ENCODE measurements at regions not wholly inside any gene's neighbourhood (a gene's known extent, or its start where the extent isn't known, plus 50 kb on each side); places are given as distances from the start of the nearest gene placed in this dataset.

- no peaks in the 10 kb centered on the region for H3K9me3 ChIP-seq (replicated peaks; ENCODE audit: control insufficient read depth, insufficient read depth, low read length)
- H3K4me2 ChIP-seq (ENCODE audit: insufficient read depth, low read length), result no peak overlapping the region
- no peak overlapping the region for H3K9ac ChIP-seq (replicated peaks; ENCODE audit: extremely low read depth, insufficient read depth, low read length)
- no peaks in the 10 kb centered on the region for H3K79me2 ChIP-seq (ENCODE audit: control insufficient read depth, insufficient read depth, low read length)
- H4K20me1 ChIP-seq (replicated peaks; ENCODE audit: control insufficient read depth, extremely low read depth, insufficient read depth, low read length), result no peaks in the 10 kb centered on the region
- intact Hi-C loops (cut with micrococcal nuclease), result no loop called here
- TF ChIP-seq POLR2AphosphoS5 (IDR thresholded peaks at IDR 0.05; ENCODE audit: insufficient read depth, low read depth, low read length), result no peak
- TF ChIP-seq JUN (IDR thresholded peaks at IDR 0.05; ENCODE audit: borderline replicate concordance, insufficient read depth, insufficient read length, low read depth), result no peak
- TF ChIP-seq POLR2A (IDR thresholded peaks at IDR 0.05; ENCODE audit: low read depth, low read length), result no peak
- TF ChIP-seq GATA2 (IDR thresholded peaks at IDR 0.05; ENCODE audit: insufficient read depth, insufficient read length, low read depth, low read length), result no peak
- TF ChIP-seq FOS (IDR thresholded peaks at IDR 0.05; ENCODE audit: borderline replicate concordance, insufficient read depth, low read length), result no peak
- no peak for TF ChIP-seq MYC (IDR thresholded peaks at IDR 0.05; ENCODE audit: low read depth, low read length)
- no peak for TF ChIP-seq EZH2 (IDR thresholded peaks at IDR 0.05; ENCODE audit: borderline replicate concordance, low read depth, low read length, severe bottlenecking)
- TF ChIP-seq MAX (IDR thresholded peaks at IDR 0.05; ENCODE audit: insufficient read depth, insufficient read length), result no peak
- no peak for TF ChIP-seq CTCF (IDR thresholded peaks at IDR 0.05; ENCODE audit: extremely low read depth in 1 of 2, insufficient read depth in 1 of 2, low read depth in 1 of 2, low read length in 2 of 2)
- CTCF ChIA-PET, result interaction anchor here (1.5 kb wide), 1 partner anchor 17 kb away, joined by 4 read pairs; no protein-coding TSS in a partner anchor
- no peaks in the 10 kb centered on the region for H3K9me1 ChIP-seq (replicated peaks; ENCODE audit: control insufficient read depth, extremely low read depth, insufficient read depth, low read length)
- no peaks in the 10 kb centered on the region for H3K27me3 ChIP-seq (ENCODE audit: control insufficient read depth in 2 of 2, insufficient read depth in 2 of 2, low read length in 2 of 2)
- DNase-seq (ENCODE audit: low read depth, low spot score), result no peak
- POLR2A ChIA-PET, result no interaction called here
- no peaks in the 10 kb centered on the region for H3K4me1 ChIP-seq (ENCODE audit: control insufficient read depth, extremely low read depth, insufficient read depth, low read length)
- no peak overlapping the region for H3K27ac ChIP-seq (ENCODE audit: insufficient read depth, low read depth, low read length)
- no peak overlapping the region for H2AFZ ChIP-seq (ENCODE audit: low read depth, low read length)
- H3K4me3 ChIP-seq (replicated peaks in 1 of 3; ENCODE audit: insufficient read depth in 1 of 3, low read depth in 1 of 3, low read length in 3 of 3), result no peak overlapping the region
- no peak for FAIRE-seq
- BruUV-seq (replicated peaks), result no TSS peak
- dilution Hi-C loops (cut with MboI; ENCODE audit: extremely low pct_ligation_motif_present, low sequenced_read_pairs), result no loop called here
- no peaks in the 10 kb centered on the region for H3K36me3 ChIP-seq (ENCODE audit: control insufficient read depth in 2 of 2, extremely low read depth in 1 of 2, insufficient read depth in 2 of 2, low read length in 2 of 2)
These were observed 220.2 kb downstream of the HNMT start for GRCh38 chr2:138184428-138184827.

All from endothelial cell of umbilical vein (primary cell).